Parathyroid adenoma (tissue), 2 donors: ENCODE measurements at regions not wholly inside any gene's neighbourhood (a gene's known extent, or its start where the extent isn't known, plus 50 kb on each side); places are given as distances from the start of the nearest gene placed in this dataset.

Experiments used
- H2AFZ ChIP-seq: fragments of 300-600 bp; sonication (generic); one replicate; pipeline ENCODE4 v1.7.0; 2017; ENCODE audit warnings: antibody characterized with exemption, mild to moderate bottlenecking
- H3K27ac ChIP-seq: fragments of 300-600 bp; sonication (generic); one replicate; pipeline ENCODE4 v1.7.0; 2017
- H3K27me3 ChIP-seq: fragments of 300-600 bp; sonication (generic); one replicate; pipeline ENCODE4 v1.7.0; 2017; ENCODE audit warnings: low read length; ENCODE audit not compliant: control insufficient read depth, insufficient read depth
- H3K36me3 ChIP-seq: fragments of 300-600 bp; sonication (generic); one replicate; pipeline ENCODE4 v1.7.0; 2017; ENCODE audit warnings: low read length; ENCODE audit not compliant: control insufficient read depth, insufficient read depth
- H3K4me1 ChIP-seq: fragments of 300-600 bp; sonication (generic); one replicate; pipeline ENCODE4 v1.7.0; 2017; ENCODE audit warnings: control low read depth
- H3K4me2 ChIP-seq: fragments of 300-600 bp; sonication (generic); one replicate; pipeline ENCODE4 v1.7.0; 2017; ENCODE audit warnings: low read length
- H3K4me3 ChIP-seq: fragments of 300-600 bp; sonication (generic); one replicate; pipeline ENCODE4 v1.7.0; 2017; ENCODE audit warnings: low read depth, low read length
- H3K79me2 ChIP-seq: fragments of 300-600 bp; sonication (generic); one replicate; pipeline ENCODE4 v1.7.0; 2017; ENCODE audit warnings: control low read depth
- H3K9ac ChIP-seq: fragments of 300-600 bp; sonication (generic); one replicate; pipeline ENCODE4 v1.7.0; 2017; ENCODE audit warnings: mild to moderate bottlenecking
- H3K9me3 ChIP-seq: fragments of 300-600 bp; sonication (generic); one replicate; pipeline ENCODE4 v1.7.0; 2017; ENCODE audit warnings: low read length; ENCODE audit not compliant: control insufficient read depth
- TF ChIP-seq, protein P1 (sequence below): fragments of 300-600 bp; sonication (generic); IDR thresholded peaks from one replicate; pipeline ENCODE4 v1.7.0; 2017; ENCODE audit warnings: antibody characterized with exemption, mild to moderate bottlenecking
- donor health status: primary hyperparathyroidism.

DNA sequence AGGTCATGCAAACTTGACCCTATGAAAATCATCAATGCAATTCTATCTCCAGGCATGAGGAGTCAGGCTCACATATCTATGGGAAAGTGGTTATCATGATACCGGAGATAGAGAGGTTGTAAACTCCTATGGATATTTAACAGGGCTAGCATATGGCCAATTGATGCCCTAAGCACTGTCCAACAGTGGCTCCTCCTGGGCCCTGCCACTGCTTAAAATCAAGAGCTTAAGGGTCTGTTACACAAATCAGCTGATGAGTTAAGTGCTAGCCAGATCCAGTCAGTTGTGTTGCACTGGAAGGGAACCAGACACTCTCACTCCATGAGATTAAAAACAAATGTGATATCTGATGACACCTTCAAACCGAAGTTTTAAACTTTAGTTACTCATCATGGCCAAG is 337.6 kb downstream of the STIM2 start:
- TF ChIP-seq, protein P1, sequence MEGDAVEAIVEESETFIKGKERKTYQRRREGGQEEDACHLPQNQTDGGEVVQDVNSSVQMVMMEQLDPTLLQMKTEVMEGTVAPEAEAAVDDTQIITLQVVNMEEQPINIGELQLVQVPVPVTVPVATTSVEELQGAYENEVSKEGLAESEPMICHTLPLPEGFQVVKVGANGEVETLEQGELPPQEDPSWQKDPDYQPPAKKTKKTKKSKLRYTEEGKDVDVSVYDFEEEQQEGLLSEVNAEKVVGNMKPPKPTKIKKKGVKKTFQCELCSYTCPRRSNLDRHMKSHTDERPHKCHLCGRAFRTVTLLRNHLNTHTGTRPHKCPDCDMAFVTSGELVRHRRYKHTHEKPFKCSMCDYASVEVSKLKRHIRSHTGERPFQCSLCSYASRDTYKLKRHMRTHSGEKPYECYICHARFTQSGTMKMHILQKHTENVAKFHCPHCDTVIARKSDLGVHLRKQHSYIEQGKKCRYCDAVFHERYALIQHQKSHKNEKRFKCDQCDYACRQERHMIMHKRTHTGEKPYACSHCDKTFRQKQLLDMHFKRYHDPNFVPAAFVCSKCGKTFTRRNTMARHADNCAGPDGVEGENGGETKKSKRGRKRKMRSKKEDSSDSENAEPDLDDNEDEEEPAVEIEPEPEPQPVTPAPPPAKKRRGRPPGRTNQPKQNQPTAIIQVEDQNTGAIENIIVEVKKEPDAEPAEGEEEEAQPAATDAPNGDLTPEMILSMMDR = no peak
- no peak overlapping the region for H3K4me2 ChIP-seq
- H3K4me1 ChIP-seq = no peaks in the 10 kb centered on the region
- no peak overlapping the region for H3K9ac ChIP-seq
- H3K79me2 ChIP-seq = no peaks in the 10 kb centered on the region
- no peak overlapping the region for H3K4me3 ChIP-seq
- H3K36me3 ChIP-seq = no peaks in the 10 kb centered on the region
- no peaks in the 10 kb centered on the region for H3K9me3 ChIP-seq
- H3K27ac ChIP-seq = no peak overlapping the region
- no peak overlapping the region for H2AFZ ChIP-seq
- H3K27me3 ChIP-seq = no peaks in the 10 kb centered on the region

DNA sequence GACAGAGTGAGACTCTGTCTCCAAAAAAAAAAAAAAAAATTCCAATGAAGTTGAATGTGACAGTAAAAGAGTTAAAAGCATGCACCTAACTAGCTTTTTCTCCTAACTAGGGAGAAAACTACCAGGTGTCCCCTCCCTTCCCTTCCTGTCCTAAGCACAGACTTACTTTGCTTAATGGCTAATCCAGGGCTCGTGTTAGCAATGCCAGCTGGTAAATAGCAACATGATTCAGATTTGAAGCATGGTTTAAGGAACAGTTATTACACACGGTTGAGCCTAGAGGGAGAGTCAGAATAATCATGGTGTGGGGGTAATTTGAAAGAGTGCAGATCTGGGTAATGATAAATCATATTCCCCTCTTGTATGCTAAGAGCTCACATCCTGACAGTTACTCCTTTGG is 338.3 kb downstream of the STIM2 start:
- H3K79me2 ChIP-seq = no peaks in the 10 kb centered on the region
- no peaks in the 10 kb centered on the region for H3K27me3 ChIP-seq
- no peaks in the 10 kb centered on the region for H3K36me3 ChIP-seq
- H2AFZ ChIP-seq = no peak overlapping the region
- H3K27ac ChIP-seq = no peak overlapping the region
- TF ChIP-seq, protein P1 = no peak
- no peak overlapping the region for H3K4me2 ChIP-seq
- no peaks in the 10 kb centered on the region for H3K9me3 ChIP-seq
- no peak overlapping the region for H3K4me3 ChIP-seq
- H3K4me1 ChIP-seq = no peaks in the 10 kb centered on the region
- no peak overlapping the region for H3K9ac ChIP-seq

DNA sequence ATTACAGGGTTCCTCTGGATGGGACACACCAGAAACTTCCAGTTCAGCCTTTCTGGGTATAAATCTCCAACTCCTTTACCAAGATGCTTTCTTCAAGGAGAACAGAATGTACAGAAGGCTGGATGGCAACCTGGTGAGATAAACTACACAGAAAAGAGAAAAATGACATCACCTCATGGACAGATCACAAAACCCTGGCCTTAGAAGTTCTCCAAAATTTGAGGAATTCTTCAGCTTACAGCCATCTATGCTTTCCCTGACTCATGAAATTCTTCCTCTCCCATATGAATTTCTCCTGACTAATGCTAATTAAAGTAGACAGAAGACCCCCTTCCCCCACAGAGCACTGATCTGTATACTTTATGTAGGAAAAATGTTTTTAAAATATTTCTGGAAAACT is 345.4 kb downstream of the STIM2 start:
- Histone ChIP-seq H3K27me3 (no peaks in the 10 kb centered on the region), H3K79me2 (no peaks in the 10 kb centered on the region), H3K27ac (no peak overlapping the region), H2AFZ (no peak overlapping the region), H3K4me1 (no peaks in the 10 kb centered on the region), H3K9me3 (no peaks in the 10 kb centered on the region), H3K4me3 (no peak overlapping the region), H3K36me3 (no peaks in the 10 kb centered on the region), H3K4me2 (no peak overlapping the region), H3K9ac (no peak overlapping the region)
- TF ChIP-seq, protein P1 = no peak

DNA sequence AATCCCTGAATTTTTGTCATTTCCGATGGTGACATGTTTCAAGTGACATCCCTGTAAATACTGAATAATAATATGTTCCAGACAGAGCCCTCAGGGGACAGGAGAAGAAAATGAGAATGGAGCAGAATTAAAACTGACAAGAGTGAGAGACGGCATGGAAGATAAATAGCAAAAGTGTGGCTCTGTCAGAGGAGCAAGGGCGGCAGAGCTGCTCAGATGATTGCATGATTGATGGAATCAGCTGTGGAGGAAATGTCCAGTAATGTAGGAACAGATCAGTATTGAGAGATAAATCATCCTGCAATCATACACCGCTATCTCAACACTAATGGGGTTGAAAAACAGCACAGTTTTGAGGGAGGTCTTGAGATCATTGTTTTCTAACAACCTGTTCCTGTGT is 350.3 kb downstream of the STIM2 start:
- Histone ChIP-seq H3K4me1 (no peaks in the 10 kb centered on the region), H2AFZ (no peak overlapping the region)

DNA sequence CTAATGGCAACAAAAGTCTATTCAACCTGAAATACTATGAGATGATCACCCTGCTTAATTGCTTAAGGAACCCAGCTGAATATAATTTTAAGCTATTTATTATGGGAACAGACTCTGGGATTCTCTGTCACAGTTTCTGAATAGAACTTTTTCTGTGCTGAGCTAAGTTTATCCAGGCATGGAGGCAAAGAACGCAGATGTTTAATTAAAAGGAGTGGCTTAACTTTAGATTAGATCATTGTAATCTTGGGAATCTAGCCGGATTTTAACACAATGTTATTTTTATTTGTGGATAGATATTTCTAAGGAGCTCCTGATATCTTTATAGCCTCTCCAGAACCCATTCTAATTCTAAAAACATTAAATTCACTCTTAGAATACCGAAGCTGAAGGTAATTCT is 353.4 kb downstream of the STIM2 start:
- Histone ChIP-seq H3K9me3 (no peaks in the 10 kb centered on the region), H3K4me1 (no peaks in the 10 kb centered on the region), H3K36me3 (no peaks in the 10 kb centered on the region), H3K27ac (no peak overlapping the region), H3K79me2 (no peaks in the 10 kb centered on the region), H3K27me3 (no peaks in the 10 kb centered on the region), H2AFZ (no peak overlapping the region), H3K9ac (no peak overlapping the region), H3K4me2 (no peak overlapping the region), H3K4me3 (no peak overlapping the region)
- TF ChIP-seq, protein P1 = no peak

More for the DNA sequence above, 350.3 kb downstream of the STIM2 start:
- no peak overlapping the region for H3K4me2 ChIP-seq
- no peak overlapping the region for H3K9ac ChIP-seq
- H3K36me3 ChIP-seq = no peaks in the 10 kb centered on the region
- no peaks in the 10 kb centered on the region for H3K79me2 ChIP-seq
- TF ChIP-seq, protein P1 = no peak
- no peaks in the 10 kb centered on the region for H3K9me3 ChIP-seq
- H3K4me3 ChIP-seq = no peak overlapping the region
- H3K27ac ChIP-seq = no peak overlapping the region
- H3K27me3 ChIP-seq = no peaks in the 10 kb centered on the region
